ENCODE measurements at regions not wholly inside any gene's neighbourhood (a gene's known extent, or its start where the extent isn't known, plus 50 kb on each side); places are given as distances from the start of the nearest gene placed in this dataset.

- TF ChIP-seq CTCF (IDR thresholded peaks at IDR 0.05) (no peak), POLR2A (IDR thresholded peaks at IDR 0.05) (no peak)
Measured at GRCh38 chr15:70491641-70492040, 271.7 kb downstream of the UACA start.

Data from prostate gland (tissue), 2 donors.